OCI-LY3 (cell line): ENCODE measurements at regions not wholly inside any gene's neighbourhood (a gene's known extent, or its start where the extent isn't known, plus 50 kb on each side); places are given as distances from the start of the nearest gene placed in this dataset.

Experiments
- CTCF ChIP-seq: fragments of 200-600, 300-600 bp; sonication (generic); IDR thresholded peaks from 2 replicates; pipeline ENCODE4 v1.5.1; 2014; ENCODE audit warnings: antibody characterized with exemption, low read length, low read depth
- EZH2phosphoT487 ChIP-seq: fragments of 200-600 bp; shearing (Covaris generic); IDR thresholded peaks from 2 replicates; pipeline ENCODE4 v1.6.1; 2018; ENCODE audit warnings: antibody characterized with exemption, mixed run types, low read depth

- TF ChIP-seq CTCF (no peak), EZH2phosphoT487 (no peak)
Measured at GRCh38 chr10:111177379-111177778, 100.5 kb downstream of the ADRA2A start.
